HepG2 (cell line): ENCODE measurements at regions not wholly inside any gene's neighbourhood (a gene's known extent, or its start where the extent isn't known, plus 50 kb on each side); places are given as distances from the start of the nearest gene placed in this dataset.
A peak's percentile ranks its signal among the peaks of the same experiment; 100 is the strongest.

ENCODE experiments used
- EP300 ChIP-seq, 3 experiments: sonication (generic) in 1 of 3; formaldehyde crosslinking in 1 of 3; IDR thresholded peaks; 2 replicates each; pipeline versions ENCODE4 v1.5.1 to v1.6.1; 2011 to 2020; ENCODE audit warnings: low read depth in 2 of 3, low read length in 2 of 3, borderline replicate concordance in 1 of 3, improper control_type of control experiment in 1 of 3, mild to moderate bottlenecking in 1 of 3, missing genetic modification reagents in 1 of 3, moderate library complexity in 1 of 3
- FOXA3 ChIP-seq: IDR thresholded peaks from 2 replicates; pipeline ENCODE4 v1.6.1; 2016; ENCODE audit warnings: missing genetic modification reagents, missing compliant biosample characterization
- FOXP1 ChIP-seq, 2 experiments: fragments of 450-650 bp in 1 of 2; IDR thresholded peaks; 2 replicates each; pipeline ENCODE4 v1.6.1; 2017 to 2018; ENCODE audit warnings: antibody characterized with exemption in 1 of 2
- GATAD2A ChIP-seq: IDR thresholded peaks from 2 replicates; pipeline ENCODE4 v1.6.1; 2016
- HMG20A ChIP-seq: IDR thresholded peaks from 2 replicates; pipeline ENCODE4 v1.6.1; 2016; ENCODE audit warnings: borderline replicate concordance
- HNRNPK ChIP-seq: fragments of 200-400 bp; formaldehyde crosslinking; IDR thresholded peaks from 2 replicates; pipeline ENCODE4 v1.6.1; 2018; ENCODE audit warnings: low read length, low read depth, moderate library complexity, mild to moderate bottlenecking; ENCODE audit not compliant: poor library complexity, severe bottlenecking
- MAF1 ChIP-seq: sonication (generic); formaldehyde crosslinking; IDR thresholded peaks from 2 replicates; pipeline ENCODE4 v1.5.0; 2020; ENCODE audit warnings: missing genetic modification reagents, borderline replicate concordance
- RARA ChIP-seq: IDR thresholded peaks from 2 replicates; pipeline ENCODE4 v1.6.1; 2016; ENCODE audit warnings: missing genetic modification reagents, missing compliant biosample characterization
- SP2 ChIP-seq: sonication (generic); formaldehyde crosslinking; IDR thresholded peaks from 2 replicates; pipeline ENCODE4 v1.5.1; 2020; ENCODE audit warnings: mild to moderate bottlenecking, missing genetic modification reagents
- SRSF9 ChIP-seq: fragments of 200-400 bp; formaldehyde crosslinking; IDR thresholded peaks from 2 replicates; pipeline ENCODE4 v1.6.1; 2018; ENCODE audit warnings: borderline replicate concordance, mild to moderate bottlenecking, low read depth, low read length; ENCODE audit not compliant: insufficient read depth, poor library complexity, severe bottlenecking
- STAT5B ChIP-seq: sonication (generic); formaldehyde crosslinking; IDR thresholded peaks from 2 replicates; pipeline ENCODE4 v1.4.0; 2020; ENCODE audit warnings: missing genetic modification reagents
- TBP ChIP-seq: sonication (generic); formaldehyde crosslinking; IDR thresholded peaks from 2 replicates; pipeline ENCODE4 v1.5.0; 2020; ENCODE audit warnings: missing genetic modification reagents
- YY1 ChIP-seq: IDR thresholded peaks from 2 replicates; pipeline ENCODE4 v1.6.1; 2011; ENCODE audit warnings: low read length, low read depth, moderate library complexity, mild to moderate bottlenecking; ENCODE audit not compliant: insufficient read depth, insufficient replicate concordance
- ZFP90 ChIP-seq: sonication (generic); formaldehyde crosslinking; IDR thresholded peaks from 2 replicates; pipeline ENCODE4 v1.8.0; 2022; ENCODE audit warnings: missing genetic modification reagents, mild to moderate bottlenecking, inconsistent platforms, borderline replicate concordance
- ZIK1 ChIP-seq: sonication (generic); formaldehyde crosslinking; IDR thresholded peaks from 2 replicates; pipeline ENCODE4 v1.5.0; 2020; ENCODE audit warnings: mild to moderate bottlenecking, low read depth, missing genetic modification reagents, borderline replicate concordance
- ZNF781 ChIP-seq: sonication (generic); formaldehyde crosslinking; IDR thresholded peaks from 2 replicates; pipeline ENCODE4 v1.5.1; 2020; ENCODE audit warnings: borderline replicate concordance, mild to moderate bottlenecking, missing genetic modification reagents; ENCODE audit errors: not compliant biosample characterization
- TF ChIP-seq, protein P1 (sequence below), 2 experiments: IDR thresholded peaks; 2 replicates each; pipeline ENCODE4 v1.6.1; 2011 to 2012; ENCODE audit warnings: low read length in 2 of 2, borderline replicate concordance in 1 of 2, low read depth in 1 of 2, mild to moderate bottlenecking in 1 of 2, moderate library complexity in 1 of 2
- TF ChIP-seq, protein P2 (sequence below): IDR thresholded peaks from 2 replicates; pipeline ENCODE4 v1.6.1; 2016; ENCODE audit warnings: missing genetic modification reagents, missing compliant biosample characterization
- TF ChIP-seq, protein P3 (sequence below): sonication (generic); formaldehyde crosslinking; IDR thresholded peaks from 2 replicates; pipeline ENCODE4 v1.9.0; 2021; ENCODE audit warnings: missing genetic modification reagents, borderline replicate concordance
- TF ChIP-seq, protein P4 (sequence below): sonication (generic); formaldehyde crosslinking; IDR thresholded peaks from 2 replicates; pipeline ENCODE4 v1.9.0; 2021; ENCODE audit warnings: missing genetic modification reagents, borderline replicate concordance

DNA sequence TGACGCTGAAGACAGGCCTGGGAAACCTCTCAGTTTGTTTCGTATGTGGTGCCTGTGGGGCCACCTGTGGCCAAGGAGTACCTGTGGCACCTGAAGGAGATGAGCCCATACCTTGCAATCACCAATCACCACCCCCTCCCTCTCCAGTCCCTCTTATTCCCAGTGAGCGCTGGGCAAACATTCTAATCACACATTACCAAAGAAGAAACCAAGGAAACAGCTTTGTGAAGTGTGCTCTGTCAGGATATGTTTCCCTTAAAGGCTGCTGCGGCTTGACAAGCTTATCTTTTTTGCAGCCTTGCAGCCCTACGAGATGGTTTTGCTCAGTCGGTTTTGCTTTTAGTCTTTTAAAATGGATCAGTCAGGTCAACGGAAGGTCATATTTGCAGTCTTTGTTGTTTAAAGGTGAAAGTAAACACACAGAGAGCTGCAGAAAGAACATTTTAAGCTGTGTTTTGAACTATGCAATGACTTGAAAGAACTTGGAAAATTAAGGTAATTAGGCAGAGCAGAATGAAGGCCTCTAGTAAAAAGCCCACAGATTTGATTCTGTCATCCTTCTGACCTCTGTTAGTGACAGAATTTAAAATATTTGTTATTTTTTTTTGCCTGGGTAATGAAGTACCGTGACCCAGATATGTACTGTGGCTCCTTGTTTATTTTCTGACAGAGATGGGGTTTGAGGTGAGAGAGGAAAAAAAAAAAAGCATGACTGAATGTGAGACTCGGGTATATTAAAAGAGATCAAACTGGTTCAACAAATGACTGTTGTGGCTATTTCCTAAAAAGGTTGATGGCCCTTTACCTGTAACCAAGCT lies 461.4 kb downstream of the NSUN3 start (continued):
- TF ChIP-seq, protein P1, sequence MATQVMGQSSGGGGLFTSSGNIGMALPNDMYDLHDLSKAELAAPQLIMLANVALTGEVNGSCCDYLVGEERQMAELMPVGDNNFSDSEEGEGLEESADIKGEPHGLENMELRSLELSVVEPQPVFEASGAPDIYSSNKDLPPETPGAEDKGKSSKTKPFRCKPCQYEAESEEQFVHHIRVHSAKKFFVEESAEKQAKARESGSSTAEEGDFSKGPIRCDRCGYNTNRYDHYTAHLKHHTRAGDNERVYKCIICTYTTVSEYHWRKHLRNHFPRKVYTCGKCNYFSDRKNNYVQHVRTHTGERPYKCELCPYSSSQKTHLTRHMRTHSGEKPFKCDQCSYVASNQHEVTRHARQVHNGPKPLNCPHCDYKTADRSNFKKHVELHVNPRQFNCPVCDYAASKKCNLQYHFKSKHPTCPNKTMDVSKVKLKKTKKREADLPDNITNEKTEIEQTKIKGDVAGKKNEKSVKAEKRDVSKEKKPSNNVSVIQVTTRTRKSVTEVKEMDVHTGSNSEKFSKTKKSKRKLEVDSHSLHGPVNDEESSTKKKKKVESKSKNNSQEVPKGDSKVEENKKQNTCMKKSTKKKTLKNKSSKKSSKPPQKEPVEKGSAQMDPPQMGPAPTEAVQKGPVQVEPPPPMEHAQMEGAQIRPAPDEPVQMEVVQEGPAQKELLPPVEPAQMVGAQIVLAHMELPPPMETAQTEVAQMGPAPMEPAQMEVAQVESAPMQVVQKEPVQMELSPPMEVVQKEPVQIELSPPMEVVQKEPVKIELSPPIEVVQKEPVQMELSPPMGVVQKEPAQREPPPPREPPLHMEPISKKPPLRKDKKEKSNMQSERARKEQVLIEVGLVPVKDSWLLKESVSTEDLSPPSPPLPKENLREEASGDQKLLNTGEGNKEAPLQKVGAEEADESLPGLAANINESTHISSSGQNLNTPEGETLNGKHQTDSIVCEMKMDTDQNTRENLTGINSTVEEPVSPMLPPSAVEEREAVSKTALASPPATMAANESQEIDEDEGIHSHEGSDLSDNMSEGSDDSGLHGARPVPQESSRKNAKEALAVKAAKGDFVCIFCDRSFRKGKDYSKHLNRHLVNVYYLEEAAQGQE (IDR thresholded peaks at IDR 0.05; ENCODE audit: borderline replicate concordance in 1 of 2, low read depth in 1 of 2, low read length in 2 of 2): no peak
- TF ChIP-seq EP300 (IDR thresholded peaks at IDR 0.05; ENCODE audit: low read depth in 2 of 2, low read length in 2 of 2): peak in 1 of 2 experiments; percentile 63; a peak in 1 of 4 replicates
- peak; percentile 54; the same call in 1 of the 2 replicates for TF ChIP-seq EP300 (CRISPR knock-in tag; IDR thresholded peaks at IDR 0.05; ENCODE audit: borderline replicate concordance)
- TF ChIP-seq YY1: no peak
- TF ChIP-seq RARA: peak; percentile 97
- TF ChIP-seq HNRNPK: no peak
- no peak for TF ChIP-seq STAT5B
- TF ChIP-seq FOXA3 (CRISPR knock-in tag): peak; percentile 78
- no peak for TF ChIP-seq SRSF9
- TF ChIP-seq TBP (CRISPR knock-in tag): no peak
- TF ChIP-seq, protein P2, sequence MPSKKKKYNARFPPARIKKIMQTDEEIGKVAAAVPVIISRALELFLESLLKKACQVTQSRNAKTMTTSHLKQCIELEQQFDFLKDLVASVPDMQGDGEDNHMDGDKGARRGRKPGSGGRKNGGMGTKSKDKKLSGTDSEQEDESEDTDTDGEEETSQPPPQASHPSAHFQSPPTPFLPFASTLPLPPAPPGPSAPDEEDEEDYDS (CRISPR knock-in tag): no peak
- no peak for TF ChIP-seq ZFP90
- TF ChIP-seq ZNF781 (CRISPR knock-in tag): no peak
- TF ChIP-seq, protein P3, sequence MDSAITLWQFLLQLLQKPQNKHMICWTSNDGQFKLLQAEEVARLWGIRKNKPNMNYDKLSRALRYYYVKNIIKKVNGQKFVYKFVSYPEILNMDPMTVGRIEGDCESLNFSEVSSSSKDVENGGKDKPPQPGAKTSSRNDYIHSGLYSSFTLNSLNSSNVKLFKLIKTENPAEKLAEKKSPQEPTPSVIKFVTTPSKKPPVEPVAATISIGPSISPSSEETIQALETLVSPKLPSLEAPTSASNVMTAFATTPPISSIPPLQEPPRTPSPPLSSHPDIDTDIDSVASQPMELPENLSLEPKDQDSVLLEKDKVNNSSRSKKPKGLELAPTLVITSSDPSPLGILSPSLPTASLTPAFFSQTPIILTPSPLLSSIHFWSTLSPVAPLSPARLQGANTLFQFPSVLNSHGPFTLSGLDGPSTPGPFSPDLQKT (CRISPR knock-in tag): no peak
- peak; percentile 61; the same call in 1 of the 2 replicates for TF ChIP-seq HMG20A (CRISPR knock-in tag)
- TF ChIP-seq, protein P4, sequence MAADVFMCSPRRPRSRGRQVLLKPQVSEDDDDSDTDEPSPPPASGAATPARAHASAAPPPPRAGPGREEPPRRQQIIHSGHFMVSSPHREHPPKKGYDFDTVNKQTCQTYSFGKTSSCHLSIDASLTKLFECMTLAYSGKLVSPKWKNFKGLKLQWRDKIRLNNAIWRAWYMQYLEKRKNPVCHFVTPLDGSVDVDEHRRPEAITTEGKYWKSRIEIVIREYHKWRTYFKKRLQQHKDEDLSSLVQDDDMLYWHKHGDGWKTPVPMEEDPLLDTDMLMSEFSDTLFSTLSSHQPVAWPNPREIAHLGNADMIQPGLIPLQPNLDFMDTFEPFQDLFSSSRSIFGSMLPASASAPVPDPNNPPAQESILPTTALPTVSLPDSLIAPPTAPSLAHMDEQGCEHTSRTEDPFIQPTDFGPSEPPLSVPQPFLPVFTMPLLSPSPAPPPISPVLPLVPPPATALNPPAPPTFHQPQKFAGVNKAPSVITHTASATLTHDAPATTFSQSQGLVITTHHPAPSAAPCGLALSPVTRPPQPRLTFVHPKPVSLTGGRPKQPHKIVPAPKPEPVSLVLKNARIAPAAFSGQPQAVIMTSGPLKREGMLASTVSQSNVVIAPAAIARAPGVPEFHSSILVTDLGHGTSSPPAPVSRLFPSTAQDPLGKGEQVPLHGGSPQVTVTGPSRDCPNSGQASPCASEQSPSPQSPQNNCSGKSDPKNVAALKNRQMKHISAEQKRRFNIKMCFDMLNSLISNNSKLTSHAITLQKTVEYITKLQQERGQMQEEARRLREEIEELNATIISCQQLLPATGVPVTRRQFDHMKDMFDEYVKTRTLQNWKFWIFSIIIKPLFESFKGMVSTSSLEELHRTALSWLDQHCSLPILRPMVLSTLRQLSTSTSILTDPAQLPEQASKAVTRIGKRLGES (CRISPR knock-in tag): no peak
- no peak for TF ChIP-seq SP2 (CRISPR knock-in tag)
- peak; percentile 58; the same call in 1 of the 2 replicates for TF ChIP-seq GATAD2A (CRISPR knock-in tag)
- no peak for TF ChIP-seq MAF1 (CRISPR knock-in tag)
- TF ChIP-seq ZIK1 (CRISPR knock-in tag): no peak
- TF ChIP-seq FOXP1 (IDR thresholded peaks at IDR 0.05): no peak
- peak; percentile 86 for TF ChIP-seq FOXP1 (CRISPR knock-in tag; IDR thresholded peaks at IDR 0.05)
